Liver (tissue), 8 donors: ENCODE measurements at regions not wholly inside any gene's neighbourhood (a gene's known extent, or its start where the extent isn't known, plus 50 kb on each side); places are given as distances from the start of the nearest gene placed in this dataset.

Experiments used
- DNase-seq: peaks from one replicate; pipeline ENCODE4 v3.0.0-alpha.2; 2017; ENCODE audit warnings: low spot score
- H3K27ac ChIP-seq, 2 donors: one replicate each; pipeline ENCODE4 v1.7.0; 2013; ENCODE audit warnings: inconsistent platforms in 2 of 2, low read length in 2 of 2, control low read depth in 1 of 2, low read depth in 1 of 2, mild to moderate bottlenecking in 1 of 2
- H3K27me3 ChIP-seq, 4 donors: one replicate each; pipeline versions ENCODE4 v1.6.1 to v1.7.0; 2013; ENCODE audit warnings: low read length in 3 of 4, inconsistent platforms in 1 of 4, mild to moderate bottlenecking in 1 of 4, moderate library complexity in 1 of 4; ENCODE audit not compliant: control insufficient read depth in 4 of 4, insufficient read depth in 4 of 4
- H3K36me3 ChIP-seq, 4 donors: one replicate each; pipeline versions ENCODE4 v1.6.1 to v1.7.0; 2013; ENCODE audit warnings: low read length in 3 of 4, mild to moderate bottlenecking in 3 of 4, low read depth in 1 of 4, moderate library complexity in 1 of 4; ENCODE audit not compliant: control insufficient read depth in 4 of 4, insufficient read depth in 3 of 4
- H3K4me1 ChIP-seq, 4 donors: one replicate each; pipeline versions ENCODE4 v1.6.1 to v1.7.0; 2013; ENCODE audit warnings: low read length in 3 of 4, mild to moderate bottlenecking in 3 of 4, moderate library complexity in 1 of 4; ENCODE audit not compliant: control insufficient read depth in 4 of 4, insufficient read depth in 4 of 4
- H3K4me3 ChIP-seq, 3 donors: one replicate each; pipeline versions ENCODE4 v1.6.1 to v1.7.0; 2013; ENCODE audit warnings: low read length in 3 of 3, control low read depth in 1 of 3, low read depth in 1 of 3, mild to moderate bottlenecking in 1 of 3
- H3K9ac ChIP-seq, 2 donors: one replicate each; pipeline ENCODE4 v1.7.0; 2013; ENCODE audit warnings: low read length in 2 of 2, mild to moderate bottlenecking in 2 of 2, moderate library complexity in 2 of 2, control low read depth in 1 of 2, low read depth in 1 of 2
- H3K9me3 ChIP-seq, 4 donors: one replicate each; pipeline versions ENCODE4 v1.6.1 to v1.7.0; 2013; ENCODE audit warnings: low read length in 3 of 4; ENCODE audit not compliant: control insufficient read depth in 4 of 4
- CTCF ChIP-seq: fragments of 150-350 bp; IDR thresholded peaks from 2 replicates; pipeline ENCODE4 v1.5.1; 2017; ENCODE audit warnings: improper control_type of control experiment, low read depth, low read length; ENCODE audit not compliant: missing input control
- EGR1 ChIP-seq, 2 donors: IDR thresholded peaks; 2 replicates each; pipeline ENCODE4 v1.6.1; 2016 to 2018; ENCODE audit warnings: antibody characterized with exemption in 2 of 2, low read depth in 2 of 2
- FOXA1 ChIP-seq: IDR thresholded peaks from 2 replicates; pipeline ENCODE4 v1.6.1; 2016; ENCODE audit warnings: antibody characterized with exemption
- FOXA2 ChIP-seq: IDR thresholded peaks from 2 replicates; pipeline ENCODE4 v1.6.1; 2016; ENCODE audit warnings: antibody characterized with exemption
- GABPA ChIP-seq, 2 donors: IDR thresholded peaks in 1 of 2; conservative IDR thresholded peaks in 1 of 2; 2 replicates each; pipeline ENCODE4 v1.6.1; 2016; ENCODE audit warnings: antibody characterized with exemption in 2 of 2, mild to moderate bottlenecking in 1 of 2, moderate library complexity in 1 of 2
- HNF4A ChIP-seq, 2 donors: conservative IDR thresholded peaks; 2 replicates each; pipeline ENCODE4 v1.6.1; 2016; ENCODE audit warnings: antibody characterized with exemption in 2 of 2, mild to moderate bottlenecking in 2 of 2
- HNF4G ChIP-seq: IDR thresholded peaks from 2 replicates; pipeline ENCODE4 v1.6.1; 2016; ENCODE audit warnings: antibody characterized with exemption
- JUND ChIP-seq, 2 donors: IDR thresholded peaks; 2 replicates each; pipeline ENCODE4 v1.6.1; 2016; ENCODE audit warnings: antibody characterized with exemption in 2 of 2
- MAX ChIP-seq: IDR thresholded peaks from 2 replicates; pipeline ENCODE4 v1.6.1; 2016; ENCODE audit warnings: antibody characterized with exemption
- NR2F2 ChIP-seq: IDR thresholded peaks from 2 replicates; pipeline ENCODE4 v1.6.1; 2016; ENCODE audit warnings: antibody characterized with exemption
- RAD21 ChIP-seq, 2 donors: IDR thresholded peaks; 2 replicates each; pipeline ENCODE4 v1.6.1; 2016; ENCODE audit warnings: antibody characterized with exemption in 2 of 2, mild to moderate bottlenecking in 2 of 2
- REST ChIP-seq: IDR thresholded peaks from 2 replicates; pipeline ENCODE4 v1.6.1; 2016; ENCODE audit warnings: antibody characterized with exemption, mild to moderate bottlenecking
- RXRA ChIP-seq, 2 donors: IDR thresholded peaks; 2 replicates each; pipeline ENCODE4 v1.6.1; 2017 to 2018; ENCODE audit warnings: antibody characterized with exemption in 2 of 2, mild to moderate bottlenecking in 1 of 2
- SP1 ChIP-seq: IDR thresholded peaks from 2 replicates; pipeline ENCODE4 v1.6.1; 2018; ENCODE audit warnings: antibody characterized with exemption, mild to moderate bottlenecking
- TAF1 ChIP-seq: conservative IDR thresholded peaks from 2 replicates; pipeline ENCODE4 v1.6.1; 2016; ENCODE audit warnings: antibody characterized with exemption, mild to moderate bottlenecking
- YY1 ChIP-seq: IDR thresholded peaks from 2 replicates; pipeline ENCODE4 v1.6.1; 2016; ENCODE audit warnings: antibody characterized with exemption, mild to moderate bottlenecking
- WGBS: extraction: QIAGEN DNeasy Blood & Tissue Kit; methylation state at CpG from one replicate; pipeline ENCODE4 v1.1.7; 2013; 5-methylcytosine and 5-hydroxymethylcytosine counted together
- donor health status: healthy.
- donor health status: healthy.
- donor health status: healthy.
- donor health status: healthy.
- donor health status: healthy.

- H3K4me1 ChIP-seq, result no peaks in the 10 kb centered on the region
- H3K36me3 ChIP-seq, result no peaks in the 10 kb centered on the region
- H3K27me3 ChIP-seq, result peaks cover 0 to 3% (median 0%) of the 10 kb centered on the region in 4 donors
- WGBS, result 92% methylated on average over 3 of the region's 3 CpGs
- no peak overlapping the region for H3K9ac ChIP-seq
- no peak for DNase-seq
- no peaks in the 10 kb centered on the region for H3K9me3 ChIP-seq
- H3K27ac ChIP-seq, result no peak overlapping the region
- H3K4me3 ChIP-seq, result no peak overlapping the region
- TF ChIP-seq HNF4G (no peak), HNF4A (conservative IDR thresholded peaks at IDR 0.05) (no peak), FOXA2 (no peak), NR2F2 (no peak), YY1 (no peak), SP1 (no peak), RAD21 (IDR thresholded peaks at IDR 0.05) (no peak), GABPA (IDR thresholded peaks at IDR 0.05 in 1 of 2, conservative IDR thresholded peaks at IDR 0.05 in 1 of 2) (no peak), JUND (IDR thresholded peaks at IDR 0.05) (no peak), CTCF (no peak), FOXA1 (no peak), EGR1 (IDR thresholded peaks at IDR 0.05; ENCODE audit: low read depth in 2 of 2) (no peak)
Measured at GRCh38 chrX:112555831-112556230, 123.9 kb downstream of the LHFPL1 start.

GRCh38 chrX:112545051-112545450 lies 134.7 kb downstream of the LHFPL1 start:
- Histone ChIP-seq H3K4me1 (no peaks in the 10 kb centered on the region), H3K36me3 (no peaks in the 10 kb centered on the region), H3K9me3 (no peaks in the 10 kb centered on the region), H3K27me3 (peaks cover 0 to 3% (median 0%) of the 10 kb centered on the region in 4 donors), H3K4me3 (no peak overlapping the region), H3K9ac (no peak overlapping the region), H3K27ac (no peak overlapping the region)
- no peak for DNase-seq
- TF ChIP-seq EGR1 (IDR thresholded peaks at IDR 0.05; ENCODE audit: low read depth in 2 of 2), result no peak
- TF ChIP-seq RXRA (IDR thresholded peaks at IDR 0.05), result no peak
- TF ChIP-seq JUND (IDR thresholded peaks at IDR 0.05), result no peak
- TF ChIP-seq TAF1, result no peak
- no peak for TF ChIP-seq HNF4G
- no peak for TF ChIP-seq CTCF
- TF ChIP-seq SP1, result no peak
- no peak for TF ChIP-seq NR2F2
- TF ChIP-seq MAX, result no peak
- TF ChIP-seq REST, result no peak
- TF ChIP-seq FOXA1, result no peak
- TF ChIP-seq GABPA (IDR thresholded peaks at IDR 0.05 in 1 of 2, conservative IDR thresholded peaks at IDR 0.05 in 1 of 2), result no peak
- TF ChIP-seq FOXA2, result no peak
- 64% methylated on average over 4 of the region's 4 CpGs for WGBS
